HG03280 (cell line): ENCODE measurements at regions not wholly inside any gene's neighbourhood (a gene's known extent, or its start where the extent isn't known, plus 50 kb on each side); places are given as distances from the start of the nearest gene placed in this dataset.

Source experiments
- ATAC-seq: cut with Tn5 transposase; IDR thresholded peaks from one replicate; pipeline ENCODE4 v1.9.1; 2021; ENCODE audit warnings: mild to moderate bottlenecking, moderate library complexity; ENCODE audit not compliant: unreplicated experiment

- ATAC-seq = no peak
These were observed 415.3 kb upstream of the SEMA3D start for GRCh38 chr7:85602196-85602595.

- ATAC-seq = no peak
These were observed 413.5 kb upstream of the SEMA3D start for GRCh38 chr7:85600395-85600794.

GRCh38 chr7:85596827-85597226, 410.0 kb upstream of the SEMA3D start:
- no peak for ATAC-seq

GRCh38 chr7:85595750-85596178, 408.9 kb upstream of the SEMA3D start:
- ATAC-seq = no peak

- no peak for ATAC-seq
These were observed 406.5 kb upstream of the SEMA3D start for GRCh38 chr7:85593355-85593754.

DNA sequence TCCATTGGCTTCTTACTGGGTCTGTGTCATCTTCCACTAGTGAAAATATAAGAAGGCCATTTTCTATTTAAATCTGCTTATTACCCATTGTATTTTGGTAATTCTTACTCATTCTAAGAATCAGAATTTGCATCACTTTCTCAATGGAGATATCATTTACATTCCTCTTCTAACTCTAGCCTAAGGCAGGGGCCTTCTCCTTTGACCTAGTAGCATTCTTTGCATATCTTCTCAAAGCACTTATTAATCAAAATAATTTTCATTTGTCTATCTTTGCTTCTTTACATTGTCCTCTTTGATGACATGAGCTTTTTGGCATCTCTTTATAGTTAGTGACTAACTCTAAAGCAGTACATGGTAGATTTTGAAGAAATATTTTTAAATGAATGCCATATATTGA, 400.9 kb upstream of the SEMA3D start:
- ATAC-seq = no peak

DNA sequence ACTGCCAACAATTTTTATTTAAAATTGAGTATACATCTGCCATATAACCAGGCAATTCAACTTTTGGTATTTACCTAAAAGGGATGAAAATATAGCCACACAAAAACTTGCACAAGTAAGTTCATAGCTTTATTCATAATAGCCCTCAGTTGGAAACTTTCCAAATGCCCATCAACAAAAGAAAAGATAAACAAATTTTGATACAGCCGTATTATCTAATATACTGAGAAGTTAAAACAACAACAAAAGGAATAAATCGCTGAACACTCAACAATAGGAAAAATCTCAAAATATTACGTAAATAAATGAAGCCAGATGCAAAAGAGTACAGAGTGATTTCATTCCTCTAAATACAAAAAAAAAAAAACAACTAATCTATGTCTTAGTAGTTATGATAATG, 399.2 kb upstream of the SEMA3D start:
- no peak for ATAC-seq

DNA sequence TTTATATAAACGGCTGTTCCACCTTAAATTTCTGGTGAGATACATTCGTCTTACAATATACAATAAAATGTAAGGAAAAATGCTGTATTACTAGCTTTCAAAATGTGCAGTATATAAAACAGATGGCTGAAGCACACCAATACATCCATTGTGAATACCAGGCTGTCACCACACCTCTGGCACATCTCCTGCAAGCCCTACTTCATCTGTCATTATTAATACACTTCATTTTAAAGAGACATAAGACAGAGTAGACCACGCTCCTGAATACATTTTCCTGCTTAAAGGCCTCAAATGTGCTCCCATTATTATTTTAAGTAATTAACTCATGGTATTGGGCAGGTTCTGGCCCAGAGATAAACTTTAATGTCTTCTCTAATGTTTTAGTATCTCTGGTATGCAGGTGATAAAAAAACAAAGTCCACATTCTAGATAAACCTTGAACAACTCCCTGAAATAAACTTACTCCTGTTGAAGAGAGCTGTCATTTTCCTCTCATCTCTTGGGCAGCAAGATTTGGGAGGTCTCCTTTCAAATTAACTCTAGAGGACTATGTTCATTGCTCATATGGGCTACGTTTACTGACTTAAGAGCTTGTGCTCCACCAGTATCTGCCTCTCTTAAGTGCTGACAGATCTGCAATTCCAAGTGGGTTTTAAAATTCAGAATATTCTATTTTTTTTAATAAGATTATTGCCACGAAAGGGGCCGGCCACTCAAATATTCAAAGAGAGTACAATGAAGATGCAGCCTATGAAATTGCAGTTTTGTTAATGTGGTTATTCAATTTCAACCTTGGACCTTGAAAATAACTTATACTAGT, 396.5 kb upstream of the SEMA3D start:
- ATAC-seq = no peak

- ATAC-seq = no peak
These were observed 387.0 kb upstream of the SEMA3D start for GRCh38 chr7:85573844-85574243.

GRCh38 chr7:85573346-85573745, 386.5 kb upstream of the SEMA3D start:
- ATAC-seq = no peak

GRCh38 chr7:85570898-85571297, 384.0 kb upstream of the SEMA3D start:
- ATAC-seq = no peak

- ATAC-seq = no peak
These were observed 381.1 kb upstream of the SEMA3D start for GRCh38 chr7:85567983-85568382.

GRCh38 chr7:85566095-85566794, 379.4 kb upstream of the SEMA3D start:
- ATAC-seq = no peak

- ATAC-seq = no peak
These were observed 378.4 kb upstream of the SEMA3D start for GRCh38 chr7:85565276-85565675.

- ATAC-seq = no peak
These were observed 378.0 kb upstream of the SEMA3D start for GRCh38 chr7:85564861-85565260.

GRCh38 chr7:85561706-85562105, 374.9 kb upstream of the SEMA3D start:
- no peak for ATAC-seq

DNA sequence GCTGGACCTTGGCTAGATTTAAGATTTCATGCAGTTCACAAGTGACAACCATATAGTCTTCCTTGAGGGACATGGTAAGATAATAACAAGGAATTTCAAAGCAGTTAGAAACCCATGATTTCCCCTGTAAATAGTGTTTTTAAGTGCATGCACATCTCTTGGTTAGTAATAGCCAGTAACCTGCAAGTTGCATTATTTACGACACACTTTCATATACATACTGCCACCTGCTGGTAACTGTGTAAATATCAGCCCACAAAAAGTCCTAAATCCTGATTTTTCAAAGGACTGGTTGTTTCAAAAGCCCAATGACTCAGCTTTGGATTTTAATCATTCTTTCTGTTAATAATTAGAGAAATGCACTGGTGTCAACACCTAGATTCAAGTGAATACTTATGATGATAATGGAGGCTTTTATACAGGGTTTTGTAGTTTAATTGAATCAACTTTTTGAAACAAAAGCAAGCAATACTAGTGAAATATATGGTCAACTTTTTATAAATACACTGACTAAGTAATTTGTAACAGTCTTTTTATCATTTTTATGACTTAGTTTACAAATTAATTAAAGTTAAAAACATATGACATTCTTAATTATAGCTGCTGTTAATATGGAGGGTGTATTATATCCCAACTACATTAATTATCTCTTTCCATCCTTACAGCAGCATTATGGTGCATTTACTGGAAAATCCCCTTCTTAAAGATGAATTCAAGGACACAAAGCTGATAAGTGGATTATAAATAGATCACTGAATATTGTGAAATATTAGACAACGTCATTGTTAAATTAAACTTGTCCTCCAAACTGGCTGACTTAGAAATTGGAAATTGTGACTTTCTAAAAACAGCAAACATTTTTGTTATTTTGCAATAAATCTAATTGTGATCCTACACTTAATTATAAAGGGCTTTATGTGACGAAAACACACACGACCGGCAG, 367.7 kb upstream of the SEMA3D start:
- peak; percentile 77 for ATAC-seq

DNA sequence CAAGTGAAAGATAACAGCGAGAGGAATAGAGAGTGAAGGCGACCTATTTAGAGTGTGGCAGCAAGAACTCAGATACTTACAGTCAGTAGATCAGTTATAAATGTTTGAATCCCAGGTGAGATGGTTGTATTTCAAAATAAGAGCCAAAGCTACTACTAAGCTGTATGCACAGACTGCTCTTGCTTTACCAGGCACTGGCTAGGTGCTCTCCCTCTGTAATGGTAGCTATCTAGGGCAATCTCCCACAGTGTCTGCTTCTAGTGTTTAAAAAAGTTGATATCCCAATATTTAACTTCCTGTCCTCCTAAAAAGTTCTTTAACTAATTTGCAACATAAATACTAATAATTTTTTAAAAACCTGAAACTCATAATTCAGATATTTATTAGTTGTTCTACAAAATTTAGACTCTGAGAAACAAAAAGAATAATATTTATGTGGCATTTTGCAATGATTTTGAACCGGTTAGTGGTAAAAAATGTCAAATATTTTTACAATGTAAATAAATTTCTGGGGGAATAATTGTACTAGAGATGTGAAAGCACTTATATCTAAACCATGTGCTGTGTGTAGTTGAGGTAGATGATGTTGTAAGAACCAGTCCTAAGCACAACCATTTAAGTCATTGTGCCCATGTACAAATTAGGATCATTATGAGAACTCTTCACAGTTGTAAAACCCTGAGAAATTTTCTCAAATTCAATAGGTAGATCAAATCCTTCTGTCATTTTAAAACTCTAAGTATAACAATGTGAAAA, 349.3 kb upstream of the SEMA3D start:
- no peak for ATAC-seq

DNA sequence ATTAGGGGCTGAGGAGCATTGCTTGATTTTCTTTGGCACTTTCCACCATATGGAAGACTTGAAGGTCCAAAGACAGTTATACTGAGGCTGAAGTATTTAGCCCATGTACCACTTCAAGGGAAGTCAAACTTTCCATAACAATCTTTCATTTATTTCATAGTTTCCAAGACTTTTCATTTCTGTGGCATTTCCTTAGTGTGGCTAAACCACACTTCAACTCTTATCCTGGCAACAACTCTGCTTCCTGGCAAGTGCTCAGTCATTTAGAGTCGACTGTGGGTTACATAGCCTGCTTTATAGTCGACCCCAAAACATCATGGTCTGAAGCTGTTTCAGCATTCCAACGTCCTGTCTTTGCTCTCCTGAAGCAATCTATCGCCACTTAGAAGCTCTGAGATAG, 343.0 kb upstream of the SEMA3D start:
- no peak for ATAC-seq

GRCh38 chr7:85529201-85529600, 342.3 kb upstream of the SEMA3D start:
- ATAC-seq = no peak

- ATAC-seq = no peak
These were observed 341.7 kb upstream of the SEMA3D start for GRCh38 chr7:85528581-85528980.
